SK-N-SH (cell line): ENCODE measurements at regions not wholly inside any gene's neighbourhood (a gene's known extent, or its start where the extent isn't known, plus 50 kb on each side); places are given as distances from the start of the nearest gene placed in this dataset.

Experiments
- CTCF ChIA-PET: fragments of 300-600, 350-600 bp; formaldehyde crosslinking; extraction: SDS; loops from one replicate; lab custom pipeline; 2021; lab: Yijun Ruan, JAX
- POLR2A ChIA-PET: fragments of 350-600 bp; sonication (Branson Sonifier 250); formaldehyde crosslinking; extraction: SDS; loops from one replicate; lab custom pipeline; 2020; ENCODE audit warnings: antibody characterized with exemption, inconsistent platforms; lab: Yijun Ruan, JAX
- DNase-seq: peaks from one replicate; pipeline ENCODE4 v3.0.0; 2012
- H2AFZ ChIP-seq: fragments of 200-600 bp; sonication (generic); 2 replicates; pipeline ENCODE4 v1.8.1; 2016; ENCODE audit warnings: antibody characterized with exemption, mild to moderate bottlenecking, low read depth
- H3F3A ChIP-seq: fragments of 200-600 bp; sonication (generic); replicated peaks from 2 replicates; pipeline ENCODE3; 2016; ENCODE audit warnings: antibody characterized with exemption, mild to moderate bottlenecking; ENCODE audit not compliant: insufficient read depth
- H3K27ac ChIP-seq, 2 experiments: fragments of 200-500 bp in 1 of 2; fragments of 200-600 bp in 1 of 2; sonication (Bioruptor generic) in 1 of 2; sonication (generic), shearing (Covaris generic) in 1 of 2; 2 replicates each; pipeline versions ENCODE4 v1.5.1 to v1.6.1; 2014 to 2016; ENCODE audit warnings: low read depth in 2 of 2, inconsistent platforms in 1 of 2, low read length in 1 of 2, mild to moderate bottlenecking in 1 of 2, mixed read lengths in 1 of 2
- H3K27me3 ChIP-seq: fragments of 200-600 bp; sonication (generic), shearing (Covaris generic); 2 replicates; pipeline ENCODE4 v1.6.1; 2016; ENCODE audit warnings: mixed run types; ENCODE audit not compliant: insufficient read depth
- H3K36me3 ChIP-seq, 2 experiments: fragments of 200-500 bp in 1 of 2; fragments of 200-600 bp in 1 of 2; sonication (Bioruptor generic) in 1 of 2; sonication (generic) in 1 of 2; replicated peaks in 1 of 2; 2 replicates each; pipeline versions ENCODE3 to v1.5.1; 2014 to 2016; ENCODE audit warnings: low read length in 1 of 2, mild to moderate bottlenecking in 1 of 2; ENCODE audit not compliant: insufficient read depth in 2 of 2, control insufficient read depth in 1 of 2
- H3K4me1 ChIP-seq, 2 experiments: fragments of 200-500 bp in 1 of 2; fragments of 200-600 bp in 1 of 2; sonication (Bioruptor generic) in 1 of 2; sonication (generic), shearing (Covaris generic) in 1 of 2; 2 replicates each; pipeline versions ENCODE4 v1.5.1 to v1.6.1; 2014 to 2016; ENCODE audit warnings: low read depth in 1 of 2, low read length in 1 of 2, mixed run types in 1 of 2; ENCODE audit not compliant: insufficient read depth in 2 of 2, control insufficient read depth in 1 of 2
- H3K4me2 ChIP-seq: fragments of 200-600 bp; sonication (generic), shearing (Covaris generic); 2 replicates; pipeline ENCODE4 v1.6.1; 2017; ENCODE audit warnings: mixed run types
- H3K4me3 ChIP-seq, 2 experiments: fragments of 200-500 bp in 1 of 2; fragments of 200-600 bp in 1 of 2; sonication (Bioruptor generic) in 1 of 2; sonication (generic), shearing (Covaris generic) in 1 of 2; 2 replicates each; pipeline versions ENCODE4 v1.5.1 to v1.8.1; 2014 to 2016; ENCODE audit warnings: low read depth in 2 of 2, inconsistent platforms in 1 of 2, low read length in 1 of 2, mild to moderate bottlenecking in 1 of 2, mixed read lengths in 1 of 2, moderate library complexity in 1 of 2
- H3K79me2 ChIP-seq: fragments of 200-600 bp; sonication (generic); 2 replicates; pipeline ENCODE4 v1.8.1; 2017; ENCODE audit warnings: mild to moderate bottlenecking; ENCODE audit not compliant: insufficient read depth
- H3K9ac ChIP-seq: fragments of 200-600 bp; sonication (generic); 2 replicates; pipeline ENCODE4 v1.6.1; 2017; ENCODE audit warnings: mixed run types
- H3K9me2 ChIP-seq: fragments of 200-600 bp; sonication (generic); 2 replicates; pipeline ENCODE4 v1.6.1; 2017; ENCODE audit warnings: mixed run types
- H3K9me3 ChIP-seq: fragments of 200-600 bp; sonication (generic); 2 replicates; pipeline ENCODE4 v1.6.1; 2017; ENCODE audit warnings: mixed run types, mild to moderate bottlenecking, moderate library complexity
- H4K20me1 ChIP-seq: fragments of 200-600 bp; sonication (generic); 2 replicates; pipeline ENCODE4 v1.6.1; 2017; ENCODE audit warnings: mild to moderate bottlenecking, mixed run types; ENCODE audit not compliant: insufficient read depth
- CHD2 ChIP-seq: fragments of 150-350 bp; IDR thresholded peaks from 2 replicates; pipeline ENCODE4 v1.6.1; 2018; ENCODE audit warnings: low read length; ENCODE audit not compliant: partially characterized antibody
- ELF1 ChIP-seq: IDR thresholded peaks from 2 replicates; pipeline ENCODE4 v1.4.0; 2012
- EP300 ChIP-seq, 2 experiments: IDR thresholded peaks; 2 replicates each; pipeline versions ENCODE4 v1.4.0 to v1.6.1; 2012; ENCODE audit warnings: borderline replicate concordance in 1 of 2, low read depth in 1 of 2, low read length in 1 of 2
- FOXJ3 ChIP-seq: sonication (generic); formaldehyde crosslinking; IDR thresholded peaks from 2 replicates; pipeline ENCODE4 v1.5.1; 2020; ENCODE audit warnings: mild to moderate bottlenecking, missing genetic modification reagents
- FOXM1 ChIP-seq: IDR thresholded peaks from 2 replicates; pipeline ENCODE4 v1.4.0; 2012; ENCODE audit warnings: low read depth, mild to moderate bottlenecking
- GATA2 ChIP-seq: sonication (generic); formaldehyde crosslinking; IDR thresholded peaks from 2 replicates; pipeline ENCODE4 v1.5.0; 2020; ENCODE audit warnings: mild to moderate bottlenecking, missing genetic modification reagents
- NFIC ChIP-seq: IDR thresholded peaks from 2 replicates; pipeline ENCODE4 v1.4.0; 2012; ENCODE audit warnings: borderline replicate concordance
- POLR2AphosphoS5 ChIP-seq: IDR thresholded peaks from 2 replicates; pipeline ENCODE4 v1.6.1; 2012; ENCODE audit warnings: low read depth, low read length
- RCOR1 ChIP-seq: fragments of 150-350 bp; IDR thresholded peaks from 2 replicates; pipeline ENCODE4 v1.6.1; 2017; ENCODE audit warnings: antibody characterized with exemption, low read length
- RXRA ChIP-seq: IDR thresholded peaks from 2 replicates; pipeline ENCODE4 v1.4.0; 2012; ENCODE audit warnings: low read depth, mild to moderate bottlenecking, borderline replicate concordance
- SIN3A ChIP-seq: IDR thresholded peaks from 2 replicates; pipeline ENCODE4 v1.6.1; 2012; ENCODE audit warnings: low read depth, mild to moderate bottlenecking, low read length, moderate library complexity, borderline replicate concordance
- SMC3 ChIP-seq: IDR thresholded peaks from 2 replicates; pipeline ENCODE4 v1.6.1; 2012; ENCODE audit warnings: low read depth, low read length, improper control_type of control experiment
- TAF1 ChIP-seq: IDR thresholded peaks from 2 replicates; pipeline ENCODE4 v1.6.1; 2012; ENCODE audit warnings: low read depth, mild to moderate bottlenecking, low read length, moderate library complexity, borderline replicate concordance
- TEAD4 ChIP-seq: IDR thresholded peaks from 2 replicates; pipeline ENCODE4 v1.4.0; 2012; ENCODE audit warnings: mild to moderate bottlenecking, borderline replicate concordance; ENCODE audit not compliant: insufficient read depth
- WGBS: methylation state at CpG from one replicate; pipeline ENCODE4 v1.1.6; 2017; ENCODE audit warnings: low lambda C conversion rate; 5-methylcytosine and 5-hydroxymethylcytosine counted together
- TF ChIP-seq, protein P1 (sequence below): fragments of 150-350 bp; IDR thresholded peaks from 2 replicates; pipeline ENCODE4 v1.6.1; 2016; ENCODE audit warnings: mild to moderate bottlenecking, low read depth, low read length
- TF ChIP-seq, protein P2 (sequence below): IDR thresholded peaks from 2 replicates; pipeline ENCODE4; 2012

DNA sequence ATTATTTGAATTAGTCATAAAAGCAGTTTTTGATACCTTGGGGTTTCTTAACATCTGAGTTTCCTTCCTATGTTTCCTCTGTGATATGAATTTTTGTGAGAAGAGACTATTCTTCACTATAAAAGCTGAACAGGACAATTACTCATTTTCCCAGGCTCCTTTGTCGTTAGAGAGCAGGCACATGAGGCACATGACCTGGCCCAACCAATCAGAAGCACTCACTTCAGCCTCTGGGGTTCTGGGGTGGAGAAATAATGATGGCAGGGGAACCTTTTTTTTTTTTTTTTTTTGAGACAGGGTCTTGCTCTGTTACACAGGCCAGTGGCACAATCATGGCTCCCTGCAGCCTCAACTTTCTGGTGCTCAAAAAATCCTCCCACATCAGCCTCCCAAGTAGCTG is 145.5 kb upstream of the ASIC2 start:
- CTCF ChIA-PET: interaction anchor here (1.5 kb wide), 1 partner anchor 81 kb away, joined by 3 read pairs; no protein-coding TSS in a partner anchor
- H3K9me2 ChIP-seq: no peaks in the 10 kb centered on the region
- no peak for TF ChIP-seq SMC3

DNA sequence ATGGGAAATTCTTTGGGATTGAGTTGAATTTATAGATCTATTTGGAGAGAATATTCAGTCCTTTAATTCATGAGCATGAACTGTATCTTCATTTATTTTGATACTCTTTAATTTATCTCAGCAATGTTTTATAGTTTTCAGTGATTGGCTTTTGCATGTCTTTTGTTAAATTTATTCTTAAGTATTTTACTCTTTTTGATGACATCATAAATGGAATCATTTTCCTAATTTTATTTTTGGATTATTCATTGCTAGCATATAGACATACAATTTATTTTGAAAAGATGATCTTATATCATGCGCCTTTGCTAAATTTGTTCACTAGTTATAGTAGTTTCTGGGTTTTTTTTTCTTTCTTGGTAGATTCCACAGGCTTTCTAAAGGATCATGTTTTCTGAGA is 149.2 kb upstream of the ASIC2 start:
- Histone ChIP-seq H3K9me3 (no peaks in the 10 kb centered on the region), H4K20me1 (no peaks in the 10 kb centered on the region), H3K4me3 (no peak overlapping the region), H3F3A (no peaks in the 10 kb centered on the region), H3K27me3 (no peaks in the 10 kb centered on the region), H3K4me2 (no peak overlapping the region), H3K79me2 (no peaks in the 10 kb centered on the region), H3K36me3 (no peaks in the 10 kb centered on the region), H2AFZ (no peak overlapping the region), H3K9ac (no peak overlapping the region), H3K4me1 (peaks cover 0 to 3% of the 10 kb centered on the region in 2 experiments; a peak in 1 of 4 replicates), H3K27ac (no peak overlapping the region), H3K9me2 (no peaks in the 10 kb centered on the region)
- ChIA-PET POLR2A (no interaction called here), CTCF (no interaction called here)
- no peak for DNase-seq
- WGBS: 68% methylated on average over 1 of the region's 1 CpG
- TF ChIP-seq RCOR1 (no peak), FOXJ3 (CRISPR knock-in tag) (no peak), NFIC (no peak), GATA2 (no peak)
- TF ChIP-seq, protein P1, sequence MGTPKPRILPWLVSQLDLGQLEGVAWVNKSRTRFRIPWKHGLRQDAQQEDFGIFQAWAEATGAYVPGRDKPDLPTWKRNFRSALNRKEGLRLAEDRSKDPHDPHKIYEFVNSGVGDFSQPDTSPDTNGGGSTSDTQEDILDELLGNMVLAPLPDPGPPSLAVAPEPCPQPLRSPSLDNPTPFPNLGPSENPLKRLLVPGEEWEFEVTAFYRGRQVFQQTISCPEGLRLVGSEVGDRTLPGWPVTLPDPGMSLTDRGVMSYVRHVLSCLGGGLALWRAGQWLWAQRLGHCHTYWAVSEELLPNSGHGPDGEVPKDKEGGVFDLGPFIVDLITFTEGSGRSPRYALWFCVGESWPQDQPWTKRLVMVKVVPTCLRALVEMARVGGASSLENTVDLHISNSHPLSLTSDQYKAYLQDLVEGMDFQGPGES: no peak

More for the DNA sequence above, 145.5 kb upstream of the ASIC2 start:
- H3K4me1 ChIP-seq: no peaks in the 10 kb centered on the region
- H3F3A ChIP-seq: peaks cover 2% of the 10 kb centered on the region
- H3K27me3 ChIP-seq: no peaks in the 10 kb centered on the region
- no peak overlapping the region for H3K27ac ChIP-seq
- H3K9me3 ChIP-seq: no peaks in the 10 kb centered on the region
- no peak overlapping the region for H3K4me2 ChIP-seq
- H3K4me3 ChIP-seq: no peak overlapping the region
- WGBS: 23% methylated on average over 1 of the region's 1 CpG
- no peak overlapping the region for H2AFZ ChIP-seq
- no peaks in the 10 kb centered on the region for H4K20me1 ChIP-seq
- no peaks in the 10 kb centered on the region for H3K36me3 ChIP-seq
- no peaks in the 10 kb centered on the region for H3K79me2 ChIP-seq
- DNase-seq: no peak
- POLR2A ChIA-PET: no interaction called here
- no peak overlapping the region for H3K9ac ChIP-seq

DNA sequence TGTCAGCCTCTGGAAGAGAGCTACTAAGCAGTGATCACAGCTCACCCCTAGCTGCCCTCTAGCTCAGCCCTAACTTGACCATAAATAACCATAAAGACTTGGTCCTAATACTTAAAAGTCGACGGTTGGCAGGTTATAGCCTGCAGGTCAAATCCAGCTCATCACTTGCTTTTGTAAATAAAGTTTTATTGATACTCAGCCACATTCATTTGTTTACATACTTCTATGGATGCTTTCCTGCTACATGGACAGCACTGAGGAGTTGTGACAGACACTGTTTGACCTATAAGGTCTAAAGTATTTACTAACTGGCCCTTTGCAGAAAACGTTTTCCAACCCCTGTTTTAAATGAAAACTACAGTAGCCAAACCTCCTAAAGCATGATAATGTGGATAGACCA is 151.6 kb upstream of the ASIC2 start:
- no peaks in the 10 kb centered on the region for H3K36me3 ChIP-seq
- CTCF ChIA-PET: interaction anchor here (0.6 kb wide), 1 partner anchor 12 kb away, joined by 3 read pairs; no protein-coding TSS in a partner anchor

More for the DNA sequence above, 151.6 kb upstream of the ASIC2 start:
- Histone ChIP-seq H2AFZ (no peak overlapping the region), H3K4me2 (no peak overlapping the region), H3K4me3 (no peak overlapping the region), H3F3A (no peaks in the 10 kb centered on the region), H3K27me3 (no peaks in the 10 kb centered on the region), H4K20me1 (no peaks in the 10 kb centered on the region), H3K79me2 (no peaks in the 10 kb centered on the region), H3K9ac (no peak overlapping the region), H3K9me2 (no peaks in the 10 kb centered on the region), H3K4me1 (peaks cover 0 to 3% of the 10 kb centered on the region in 2 experiments; a peak in 1 of 4 replicates), H3K27ac (no peak overlapping the region), H3K9me3 (no peaks in the 10 kb centered on the region)
- TF ChIP-seq FOXM1 (no peak), SIN3A (no peak), TAF1 (no peak), POLR2AphosphoS5 (no peak), ELF1 (no peak), EP300 (IDR thresholded peaks at IDR 0.05; ENCODE audit: borderline replicate concordance in 1 of 2, low read depth in 1 of 2, low read length in 1 of 2) (no peak), TEAD4 (no peak), RXRA (no peak), CHD2 (no peak)
- TF ChIP-seq, protein P2, sequence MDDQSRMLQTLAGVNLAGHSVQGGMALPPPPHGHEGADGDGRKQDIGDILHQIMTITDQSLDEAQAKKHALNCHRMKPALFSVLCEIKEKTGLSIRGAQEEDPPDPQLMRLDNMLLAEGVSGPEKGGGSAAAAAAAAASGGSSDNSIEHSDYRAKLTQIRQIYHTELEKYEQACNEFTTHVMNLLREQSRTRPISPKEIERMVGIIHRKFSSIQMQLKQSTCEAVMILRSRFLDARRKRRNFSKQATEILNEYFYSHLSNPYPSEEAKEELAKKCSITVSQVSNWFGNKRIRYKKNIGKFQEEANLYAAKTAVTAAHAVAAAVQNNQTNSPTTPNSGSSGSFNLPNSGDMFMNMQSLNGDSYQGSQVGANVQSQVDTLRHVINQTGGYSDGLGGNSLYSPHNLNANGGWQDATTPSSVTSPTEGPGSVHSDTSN: no peak
- 42% methylated on average over 3 of the region's 3 CpGs for WGBS
- DNase-seq: no peak
- POLR2A ChIA-PET: no interaction called here
